HL-60 (cell line): ENCODE measurements at regions not wholly inside any gene's neighbourhood (a gene's known extent, or its start where the extent isn't known, plus 50 kb on each side); places are given as distances from the start of the nearest gene placed in this dataset.
A peak's percentile ranks its signal among the peaks of the same experiment; 100 is the strongest.

Source experiments
- DNase-seq, 2 experiments: peaks; one replicate each; pipeline ENCODE4 v3.0.0-alpha.2; 2010 to 2020; ENCODE audit warnings: low read depth in 1 of 2, low spot score in 1 of 2
- H3K27ac ChIP-seq: fragments of 250-450 bp; sonication (Bioruptor Pico); replicated peaks from 2 replicates; pipeline ENCODE4 v1.5.1; 2020; ENCODE audit warnings: mild to moderate bottlenecking, moderate library complexity
- H3K27me3 ChIP-seq: fragments of 250-450 bp; sonication (Bioruptor Pico); 2 replicates; pipeline ENCODE4 v1.5.1; 2021; ENCODE audit warnings: mild to moderate bottlenecking, moderate library complexity; ENCODE audit not compliant: insufficient read depth, poor library complexity, severe bottlenecking
- H3K4me3 ChIP-seq: replicated peaks from 2 replicates; pipeline ENCODE4 v1.5.1; 2011; ENCODE audit warnings: mild to moderate bottlenecking, control low read depth, low read length; ENCODE audit not compliant: insufficient read depth
- GABPA ChIP-seq: IDR thresholded peaks from 2 replicates; pipeline ENCODE4 v1.6.1; 2012; ENCODE audit warnings: low read depth
- POLR2AphosphoS5 ChIP-seq: IDR thresholded peaks from 2 replicates; pipeline ENCODE4 v1.6.1; 2012; ENCODE audit warnings: low read depth
- SPI1 ChIP-seq: IDR thresholded peaks from 2 replicates; pipeline ENCODE4 v1.6.1; 2012; ENCODE audit warnings: low read depth, mild to moderate bottlenecking, borderline replicate concordance
- TF ChIP-seq, protein P1 (sequence below): IDR thresholded peaks from 2 replicates; pipeline ENCODE4 v1.6.1; 2012; ENCODE audit warnings: low read depth; ENCODE audit not compliant: insufficient replicate concordance
- TF ChIP-seq, protein P2 (sequence below): IDR thresholded peaks from one replicate; pipeline ENCODE4 v1.5.1; 2011; ENCODE audit warnings: low read length, control low read depth, inconsistent platforms; ENCODE audit not compliant: insufficient read depth

DNA sequence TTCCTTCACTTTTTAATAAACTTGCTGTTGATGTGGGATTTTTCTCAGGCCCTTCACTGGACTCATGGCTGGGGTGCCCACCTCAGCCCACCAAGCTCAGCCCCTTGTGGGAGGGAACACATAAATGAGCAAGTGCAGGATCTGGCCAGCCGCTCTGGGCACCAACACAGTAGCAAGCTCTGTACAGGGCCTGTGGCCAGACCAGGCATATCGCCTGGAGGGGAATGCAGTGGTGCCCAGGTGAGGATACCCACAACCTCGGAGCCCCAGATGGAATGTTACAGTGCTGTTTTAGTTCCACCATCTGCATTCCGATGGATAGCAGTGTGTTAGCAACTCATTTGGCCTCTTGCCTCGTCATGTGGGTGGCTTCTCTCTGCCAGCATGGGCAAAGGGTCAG is 234.6 kb downstream of the PPP1R3A start:
- Histone ChIP-seq H3K27ac (no peak overlapping the region), H3K27me3 (no peaks in the 10 kb centered on the region), H3K4me3 (no peak overlapping the region)
- DNase-seq: no peak
- no peak for TF ChIP-seq SPI1
- TF ChIP-seq GABPA: no peak
- TF ChIP-seq, protein P1, sequence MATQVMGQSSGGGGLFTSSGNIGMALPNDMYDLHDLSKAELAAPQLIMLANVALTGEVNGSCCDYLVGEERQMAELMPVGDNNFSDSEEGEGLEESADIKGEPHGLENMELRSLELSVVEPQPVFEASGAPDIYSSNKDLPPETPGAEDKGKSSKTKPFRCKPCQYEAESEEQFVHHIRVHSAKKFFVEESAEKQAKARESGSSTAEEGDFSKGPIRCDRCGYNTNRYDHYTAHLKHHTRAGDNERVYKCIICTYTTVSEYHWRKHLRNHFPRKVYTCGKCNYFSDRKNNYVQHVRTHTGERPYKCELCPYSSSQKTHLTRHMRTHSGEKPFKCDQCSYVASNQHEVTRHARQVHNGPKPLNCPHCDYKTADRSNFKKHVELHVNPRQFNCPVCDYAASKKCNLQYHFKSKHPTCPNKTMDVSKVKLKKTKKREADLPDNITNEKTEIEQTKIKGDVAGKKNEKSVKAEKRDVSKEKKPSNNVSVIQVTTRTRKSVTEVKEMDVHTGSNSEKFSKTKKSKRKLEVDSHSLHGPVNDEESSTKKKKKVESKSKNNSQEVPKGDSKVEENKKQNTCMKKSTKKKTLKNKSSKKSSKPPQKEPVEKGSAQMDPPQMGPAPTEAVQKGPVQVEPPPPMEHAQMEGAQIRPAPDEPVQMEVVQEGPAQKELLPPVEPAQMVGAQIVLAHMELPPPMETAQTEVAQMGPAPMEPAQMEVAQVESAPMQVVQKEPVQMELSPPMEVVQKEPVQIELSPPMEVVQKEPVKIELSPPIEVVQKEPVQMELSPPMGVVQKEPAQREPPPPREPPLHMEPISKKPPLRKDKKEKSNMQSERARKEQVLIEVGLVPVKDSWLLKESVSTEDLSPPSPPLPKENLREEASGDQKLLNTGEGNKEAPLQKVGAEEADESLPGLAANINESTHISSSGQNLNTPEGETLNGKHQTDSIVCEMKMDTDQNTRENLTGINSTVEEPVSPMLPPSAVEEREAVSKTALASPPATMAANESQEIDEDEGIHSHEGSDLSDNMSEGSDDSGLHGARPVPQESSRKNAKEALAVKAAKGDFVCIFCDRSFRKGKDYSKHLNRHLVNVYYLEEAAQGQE: no peak
- TF ChIP-seq, protein P2, sequence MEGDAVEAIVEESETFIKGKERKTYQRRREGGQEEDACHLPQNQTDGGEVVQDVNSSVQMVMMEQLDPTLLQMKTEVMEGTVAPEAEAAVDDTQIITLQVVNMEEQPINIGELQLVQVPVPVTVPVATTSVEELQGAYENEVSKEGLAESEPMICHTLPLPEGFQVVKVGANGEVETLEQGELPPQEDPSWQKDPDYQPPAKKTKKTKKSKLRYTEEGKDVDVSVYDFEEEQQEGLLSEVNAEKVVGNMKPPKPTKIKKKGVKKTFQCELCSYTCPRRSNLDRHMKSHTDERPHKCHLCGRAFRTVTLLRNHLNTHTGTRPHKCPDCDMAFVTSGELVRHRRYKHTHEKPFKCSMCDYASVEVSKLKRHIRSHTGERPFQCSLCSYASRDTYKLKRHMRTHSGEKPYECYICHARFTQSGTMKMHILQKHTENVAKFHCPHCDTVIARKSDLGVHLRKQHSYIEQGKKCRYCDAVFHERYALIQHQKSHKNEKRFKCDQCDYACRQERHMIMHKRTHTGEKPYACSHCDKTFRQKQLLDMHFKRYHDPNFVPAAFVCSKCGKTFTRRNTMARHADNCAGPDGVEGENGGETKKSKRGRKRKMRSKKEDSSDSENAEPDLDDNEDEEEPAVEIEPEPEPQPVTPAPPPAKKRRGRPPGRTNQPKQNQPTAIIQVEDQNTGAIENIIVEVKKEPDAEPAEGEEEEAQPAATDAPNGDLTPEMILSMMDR: no peak
- TF ChIP-seq POLR2AphosphoS5: no peak

DNA sequence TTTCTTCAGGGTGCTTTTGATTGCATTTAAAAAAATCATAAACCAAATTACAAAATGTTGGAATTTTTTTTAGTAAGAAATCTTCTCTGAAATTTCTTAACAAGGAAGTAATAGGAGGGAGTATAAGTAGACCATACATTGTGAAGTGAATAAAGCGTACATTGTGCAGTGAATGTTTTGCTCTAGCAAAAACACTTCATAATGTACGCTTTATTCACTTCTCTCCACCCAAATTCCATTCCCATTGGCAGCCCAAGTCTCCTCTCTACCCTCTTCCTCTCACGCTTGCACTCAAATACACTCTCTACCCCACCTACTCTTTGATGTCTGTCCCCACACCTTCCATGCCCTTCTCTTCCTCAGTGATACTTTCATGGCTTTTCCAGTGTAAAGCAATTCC is 241.0 kb downstream of the PPP1R3A start:
- no peak for DNase-seq
- Histone ChIP-seq H3K27me3 (no peaks in the 10 kb centered on the region), H3K4me3 (no peak overlapping the region), H3K27ac (no peak overlapping the region)
- TF ChIP-seq POLR2AphosphoS5 (no peak), GABPA (no peak), SPI1 (no peak)
- TF ChIP-seq, protein P2: no peak
- TF ChIP-seq, protein P1: no peak

DNA sequence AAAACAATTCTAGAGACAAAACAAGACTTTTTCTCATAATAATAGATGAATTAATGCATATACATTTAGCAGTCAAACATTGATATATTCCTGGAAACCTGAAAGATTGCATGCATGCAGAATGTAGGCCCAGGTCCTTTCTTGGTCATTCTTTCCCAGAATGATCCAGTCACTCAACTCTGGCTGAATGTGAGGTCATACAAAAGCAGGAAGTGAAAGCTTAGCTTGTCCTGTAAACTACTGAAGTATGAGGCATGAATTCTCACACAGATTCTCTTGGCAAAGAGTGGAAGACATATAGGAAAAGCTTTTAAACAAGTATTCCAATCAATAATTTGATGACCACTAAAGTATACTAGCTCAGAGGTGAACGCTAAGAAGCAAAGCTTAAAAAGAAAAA is 253.9 kb downstream of the PPP1R3A start:
- DNase-seq: no peak
- TF ChIP-seq POLR2AphosphoS5 (no peak), SPI1 (peak; percentile 11; the same call in 1 of the 2 replicates), GABPA (no peak)
- TF ChIP-seq, protein P1: no peak
- TF ChIP-seq, protein P2: no peak
- H3K27me3 ChIP-seq: no peaks in the 10 kb centered on the region
- no peak overlapping the region for H3K4me3 ChIP-seq
- no peak overlapping the region for H3K27ac ChIP-seq
